Caco-2 (cell line): ENCODE measurements at regions not wholly inside any gene's neighbourhood (a gene's known extent, or its start where the extent isn't known, plus 50 kb on each side); places are given as distances from the start of the nearest gene placed in this dataset.

ENCODE experiments used
- BruUV-seq: library from RNA; stranded (reverse); fragments of 400-500 nt; replicated peaks from 2 replicates; lab custom pipeline; 2021; lab: Mats Ljungman, UMichigan
- CTCF ChIA-PET: fragments of 300-600 bp; sonication (Branson Sonifier 250); formaldehyde crosslinking; loops from one replicate; lab custom pipeline; 2022; ENCODE audit warnings: antibody characterized with exemption; lab: Charles Lee
- POLR2A ChIA-PET: fragments of 300-600 bp; sonication (Branson Sonifier 250); formaldehyde crosslinking; loops from one replicate; lab custom pipeline; 2022; ENCODE audit warnings: antibody characterized with exemption; lab: Charles Lee
- DNase-seq, 2 experiments: peaks; one replicate each; pipeline versions ENCODE4 v3.0.0 to v3.0.0-alpha.2; 2020 to 2022
- H3K27me3 ChIP-seq: replicated peaks from 2 replicates; pipeline ENCODE4 v1.6.0; 2011; ENCODE audit warnings: low read length; ENCODE audit not compliant: control insufficient read depth, insufficient read depth
- H3K36me3 ChIP-seq: 2 replicates; pipeline ENCODE4 v1.5.1; 2011; ENCODE audit warnings: low read length; ENCODE audit not compliant: control insufficient read depth, insufficient read depth
- H3K4me1 ChIP-seq: fragments of 250-450 bp; sonication (Bioruptor Pico); 2 replicates; pipeline ENCODE4 v1.5.1; 2020; ENCODE audit warnings: mild to moderate bottlenecking
- H3K4me3 ChIP-seq: 2 replicates; pipeline ENCODE4 v1.5.1; 2011; ENCODE audit warnings: low read depth, mild to moderate bottlenecking, control low read depth, low read length
- H3K9me3 ChIP-seq: fragments of 250-450 bp; sonication (Bioruptor Pico); 2 replicates; pipeline ENCODE4 v1.5.1; 2020; ENCODE audit warnings: mild to moderate bottlenecking, moderate library complexity
- H3K27ac Mint-ChIP-seq: one replicate; pipeline ENCODE4 v1.8.0; 2022; ENCODE audit warnings: mixed read lengths; ENCODE audit not compliant: unreplicated experiment
- H3K27me3 Mint-ChIP-seq: one replicate; pipeline ENCODE4 v1.8.0; 2022; ENCODE audit warnings: mixed read lengths; ENCODE audit not compliant: insufficient read depth, unreplicated experiment
- H3K36me3 Mint-ChIP-seq: one replicate; pipeline ENCODE4 v1.8.0; 2022; ENCODE audit warnings: mild to moderate bottlenecking, mixed read lengths; ENCODE audit not compliant: insufficient read depth, unreplicated experiment
- H3K4me1 Mint-ChIP-seq: one replicate; pipeline ENCODE4 v1.8.0; 2022; ENCODE audit warnings: low read depth, mixed read lengths; ENCODE audit not compliant: unreplicated experiment
- H3K4me3 Mint-ChIP-seq: one replicate; pipeline ENCODE4 v1.8.0; 2022; ENCODE audit warnings: mild to moderate bottlenecking, moderate library complexity, mixed read lengths; ENCODE audit not compliant: unreplicated experiment
- H3K9me3 Mint-ChIP-seq: one replicate; pipeline ENCODE4 v1.8.0; 2022; ENCODE audit warnings: mixed read lengths; ENCODE audit not compliant: unreplicated experiment
- intact Hi-C: fragments of 100-400 bp; cut with micrococcal nuclease; formaldehyde crosslinking; loops from one replicate; pipeline ENCODE4 v1.10.0; 2022; ENCODE audit not compliant: unreplicated experiment
- TF ChIP-seq, protein P1 (sequence below), 2 experiments: fragments of 200-600 bp in 1 of 2; IDR thresholded peaks; 1 replicate in 1 of 2; 2 replicates in 1 of 2; pipeline versions ENCODE4 v1.5.1 to v1.8.0; 2011 to 2022; ENCODE audit warnings: antibody characterized with exemption in 1 of 2, control low read depth in 1 of 2, inconsistent platforms in 1 of 2, low read depth in 1 of 2, low read length in 1 of 2, mild to moderate bottlenecking in 1 of 2, moderate library complexity in 1 of 2; ENCODE audit not compliant: insufficient read depth in 1 of 2, severe bottlenecking in 1 of 2, unreplicated experiment in 1 of 2

DNA sequence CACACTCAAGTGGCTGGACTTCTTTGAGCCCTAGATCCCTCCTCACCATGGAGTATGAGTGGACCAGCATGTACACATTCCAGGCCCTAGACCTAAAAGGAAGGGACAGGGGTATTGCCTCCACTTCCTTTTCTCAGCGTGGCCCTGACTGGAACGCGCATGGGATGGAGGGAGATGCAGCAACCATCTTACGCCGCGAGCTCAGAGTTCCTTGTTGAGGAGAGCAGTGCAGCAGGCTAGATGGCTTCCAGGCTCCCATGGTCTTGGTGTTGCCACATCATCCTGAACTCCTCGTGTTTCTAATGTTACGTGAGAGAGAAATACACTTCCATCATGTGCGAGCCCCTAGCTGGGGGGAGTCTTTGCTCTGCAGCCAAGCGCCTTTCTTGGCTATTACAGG lies 61.8 kb upstream of the DIO3 start:
- no peaks in the 10 kb centered on the region for H3K36me3 Mint-ChIP-seq
- POLR2A ChIA-PET, result no interaction called here

DNA sequence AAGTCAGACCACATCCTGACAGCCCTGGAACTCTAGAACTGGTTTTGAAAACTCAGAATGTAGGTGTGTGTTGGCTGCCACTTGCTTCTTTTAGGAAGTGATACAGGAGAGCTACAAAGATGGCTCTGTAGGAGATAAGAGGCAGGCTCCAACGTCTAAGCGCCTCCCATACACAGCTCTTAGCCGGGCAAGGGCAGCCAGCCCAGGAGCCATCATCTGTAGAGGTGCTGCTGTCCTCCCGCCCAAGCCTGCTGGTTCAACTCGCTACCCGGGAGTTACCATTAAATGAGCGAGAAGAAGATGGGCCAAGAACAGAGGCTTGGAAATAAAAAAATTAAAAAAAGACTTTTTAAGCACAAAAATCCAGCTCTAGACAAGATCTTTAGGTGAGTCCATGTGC lies 61.2 kb upstream of the DIO3 start:
- Histone ChIP-seq H3K9me3 (no peaks in the 10 kb centered on the region), H3K4me3 (no peak overlapping the region), H3K27me3 (no peaks in the 10 kb centered on the region), H3K36me3 (no peaks in the 10 kb centered on the region), H3K4me1 (no peaks in the 10 kb centered on the region)
- no peaks in the 10 kb centered on the region for H3K4me1 Mint-ChIP-seq
- ChIA-PET CTCF (no interaction called here), POLR2A (no interaction called here)
- intact Hi-C loops, result no loop called here
- BruUV-seq, result no TSS peak
- no peak overlapping the region for H3K27ac Mint-ChIP-seq
- DNase-seq, result peak in 1 of 2 experiments; percentile 6
- no peaks in the 10 kb centered on the region for H3K36me3 Mint-ChIP-seq
- H3K9me3 Mint-ChIP-seq, result no peaks in the 10 kb centered on the region
- H3K4me3 Mint-ChIP-seq, result no peak overlapping the region
- TF ChIP-seq, protein P1, sequence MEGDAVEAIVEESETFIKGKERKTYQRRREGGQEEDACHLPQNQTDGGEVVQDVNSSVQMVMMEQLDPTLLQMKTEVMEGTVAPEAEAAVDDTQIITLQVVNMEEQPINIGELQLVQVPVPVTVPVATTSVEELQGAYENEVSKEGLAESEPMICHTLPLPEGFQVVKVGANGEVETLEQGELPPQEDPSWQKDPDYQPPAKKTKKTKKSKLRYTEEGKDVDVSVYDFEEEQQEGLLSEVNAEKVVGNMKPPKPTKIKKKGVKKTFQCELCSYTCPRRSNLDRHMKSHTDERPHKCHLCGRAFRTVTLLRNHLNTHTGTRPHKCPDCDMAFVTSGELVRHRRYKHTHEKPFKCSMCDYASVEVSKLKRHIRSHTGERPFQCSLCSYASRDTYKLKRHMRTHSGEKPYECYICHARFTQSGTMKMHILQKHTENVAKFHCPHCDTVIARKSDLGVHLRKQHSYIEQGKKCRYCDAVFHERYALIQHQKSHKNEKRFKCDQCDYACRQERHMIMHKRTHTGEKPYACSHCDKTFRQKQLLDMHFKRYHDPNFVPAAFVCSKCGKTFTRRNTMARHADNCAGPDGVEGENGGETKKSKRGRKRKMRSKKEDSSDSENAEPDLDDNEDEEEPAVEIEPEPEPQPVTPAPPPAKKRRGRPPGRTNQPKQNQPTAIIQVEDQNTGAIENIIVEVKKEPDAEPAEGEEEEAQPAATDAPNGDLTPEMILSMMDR (IDR thresholded peaks at IDR 0.05; ENCODE audit: insufficient read depth in 1 of 2, low read depth in 1 of 2, low read length in 1 of 2, severe bottlenecking in 1 of 2, unreplicated experiment in 1 of 2), result no peak
- H3K27me3 Mint-ChIP-seq, result no peaks in the 10 kb centered on the region

More for the DNA sequence above, 61.8 kb upstream of the DIO3 start:
- intact Hi-C loops, result no loop called here
- BruUV-seq, result no TSS peak
- Histone ChIP-seq H3K27me3 (no peaks in the 10 kb centered on the region), H3K4me1 (no peaks in the 10 kb centered on the region), H3K36me3 (no peaks in the 10 kb centered on the region), H3K9me3 (no peaks in the 10 kb centered on the region), H3K4me3 (no peak overlapping the region)
- Mint-ChIP-seq H3K4me3 (no peak overlapping the region), H3K4me1 (no peaks in the 10 kb centered on the region), H3K9me3 (no peaks in the 10 kb centered on the region), H3K27me3 (no peaks in the 10 kb centered on the region), H3K27ac (no peak overlapping the region)
- CTCF ChIA-PET, result no interaction called here
- DNase-seq, result peak in 1 of 2 experiments; percentile 3
- TF ChIP-seq, protein P1 (IDR thresholded peaks at IDR 0.05; ENCODE audit: insufficient read depth in 1 of 2, low read depth in 1 of 2, low read length in 1 of 2, severe bottlenecking in 1 of 2, unreplicated experiment in 1 of 2), result no peak

DNA sequence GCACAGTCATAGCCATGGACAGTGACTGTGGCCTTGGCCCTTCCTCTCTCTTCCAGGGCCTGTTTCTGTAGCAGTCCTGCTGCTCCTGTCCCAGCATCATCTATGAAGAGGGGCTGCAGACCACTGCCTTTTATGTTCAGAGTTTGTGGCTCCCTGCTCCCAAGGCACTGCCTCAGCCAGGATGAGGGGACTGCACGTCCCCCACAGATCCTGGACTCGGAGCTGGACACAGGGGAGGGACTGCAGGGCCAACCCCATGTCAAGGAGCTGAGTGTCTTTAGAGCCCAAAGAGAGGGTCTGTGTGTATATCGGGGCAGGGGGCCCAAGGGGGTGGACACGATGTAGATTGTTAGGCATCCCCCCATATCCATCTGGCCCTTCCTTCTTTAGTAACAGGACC lies 60.6 kb upstream of the DIO3 start:
- H3K36me3 ChIP-seq, result no peaks in the 10 kb centered on the region
- no peak overlapping the region for H3K27ac Mint-ChIP-seq
- H3K4me3 ChIP-seq, result no peak overlapping the region
- no peaks in the 10 kb centered on the region for H3K4me1 ChIP-seq
- ChIA-PET POLR2A (no interaction called here), CTCF (no interaction called here)
- H3K9me3 ChIP-seq, result no peaks in the 10 kb centered on the region
- H3K27me3 ChIP-seq, result no peaks in the 10 kb centered on the region
- TF ChIP-seq, protein P1 (IDR thresholded peaks at IDR 0.05; ENCODE audit: insufficient read depth in 1 of 2, low read depth in 1 of 2, low read length in 1 of 2, severe bottlenecking in 1 of 2, unreplicated experiment in 1 of 2), result no peak
- H3K4me1 Mint-ChIP-seq, result no peaks in the 10 kb centered on the region
- no TSS peak for BruUV-seq
- intact Hi-C loops, result no loop called here
- no peak overlapping the region for H3K4me3 Mint-ChIP-seq
- H3K27me3 Mint-ChIP-seq, result no peaks in the 10 kb centered on the region
- H3K9me3 Mint-ChIP-seq, result no peaks in the 10 kb centered on the region
- H3K36me3 Mint-ChIP-seq, result no peaks in the 10 kb centered on the region
- peak in 1 of 2 experiments; percentile 7 for DNase-seq
